ENCODE measurements at regions not wholly inside any gene's neighbourhood (a gene's known extent, or its start where the extent isn't known, plus 50 kb on each side); places are given as distances from the start of the nearest gene placed in this dataset.

DNA sequence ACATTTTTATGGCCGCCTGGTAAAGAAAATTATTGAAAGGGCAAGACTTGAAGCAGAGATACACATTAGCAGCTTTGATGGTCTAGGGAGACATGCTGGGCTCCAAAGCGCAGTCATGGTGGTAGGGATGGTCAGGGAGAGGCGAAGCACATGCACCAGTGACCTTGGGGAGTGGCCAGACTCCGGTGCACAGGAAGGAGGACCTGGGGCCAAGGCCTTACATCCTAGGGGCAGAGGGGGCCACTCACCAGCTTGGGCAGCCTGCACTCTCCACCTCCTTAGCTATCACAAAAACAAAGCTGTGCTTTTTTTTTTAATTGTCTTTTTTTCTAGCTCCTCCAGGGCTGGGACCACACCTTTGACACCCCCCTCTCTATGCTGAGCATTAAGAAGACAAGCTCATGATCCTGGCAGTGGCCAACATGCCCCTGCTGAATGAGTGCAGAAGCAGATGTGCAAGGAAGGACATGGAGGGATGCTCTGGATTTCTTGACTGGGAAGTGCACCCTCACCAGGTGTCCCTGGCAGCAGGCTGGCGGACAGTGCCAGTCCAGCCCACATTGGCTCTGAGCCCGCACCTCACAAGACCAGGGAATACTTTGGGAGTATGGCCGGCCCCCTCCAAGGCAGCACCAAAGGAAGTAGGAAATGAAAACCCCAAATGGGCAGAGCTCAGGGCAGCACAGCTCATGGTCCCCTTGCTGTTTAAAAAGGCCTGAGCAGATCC is 619.9 kb downstream of the TBC1D22A start:
- TF ChIP-seq JUND (IDR thresholded peaks at IDR 0.05; ENCODE audit: low read depth): no peak
- in situ Hi-C loops (cut with HindIII; ENCODE audit: low pct_unique_long_range_greater_than_20kb, low sequenced_read_pairs): no loop called here
- no peak for DNase-seq (ENCODE audit: low read depth in 1 of 2, low spot score in 1 of 2)

DNA sequence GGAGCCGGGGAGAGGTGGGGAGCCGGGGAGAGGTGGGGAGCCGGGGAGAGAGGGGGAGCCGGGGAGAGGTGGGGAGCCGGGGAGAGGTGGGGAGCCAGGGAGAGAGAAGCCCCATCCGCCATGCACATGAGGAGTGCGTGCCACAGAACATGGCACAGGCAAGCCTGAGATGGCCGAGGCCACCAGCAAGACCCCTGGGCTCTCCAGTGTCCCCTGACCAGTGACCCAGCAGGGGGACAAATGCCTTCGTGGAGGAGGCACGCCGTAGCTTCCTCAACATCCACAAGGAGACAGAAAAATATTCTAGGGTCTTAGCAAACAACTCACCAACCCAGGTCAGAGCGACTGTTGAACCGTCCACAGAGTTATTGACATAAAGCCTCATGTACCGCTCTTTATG is 618.8 kb downstream of the TBC1D22A start:
- no peak for TF ChIP-seq JUND (IDR thresholded peaks at IDR 0.05; ENCODE audit: low read depth)
- in situ Hi-C loops (cut with HindIII; ENCODE audit: low pct_unique_long_range_greater_than_20kb, low sequenced_read_pairs): no loop called here
- no peak for DNase-seq (ENCODE audit: low read depth in 1 of 2, low spot score in 1 of 2)

DNA sequence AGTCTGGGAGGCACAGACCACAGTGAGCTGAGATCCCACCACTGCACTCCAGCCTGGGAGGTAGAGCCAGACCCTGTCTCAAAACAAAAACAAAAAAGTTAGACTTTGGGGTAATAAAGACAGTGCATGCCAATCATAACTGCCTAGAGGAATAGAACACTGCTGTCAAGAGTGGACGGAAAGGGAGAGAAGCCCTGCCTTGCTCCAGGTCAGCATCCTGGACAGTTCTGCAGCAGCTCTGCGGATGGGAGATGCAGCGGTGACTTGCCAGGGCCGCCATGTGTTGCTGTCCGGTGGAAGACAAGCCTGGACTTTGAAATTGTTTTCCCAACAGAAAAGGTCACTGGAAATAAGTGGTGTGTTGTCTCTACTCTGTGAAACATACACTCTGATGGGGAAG is 618.2 kb downstream of the TBC1D22A start:
- DNase-seq (ENCODE audit: low read depth in 1 of 2, low spot score in 1 of 2): no peak
- no peak for TF ChIP-seq JUND (IDR thresholded peaks at IDR 0.05; ENCODE audit: low read depth)
- in situ Hi-C loops (cut with HindIII; ENCODE audit: low pct_unique_long_range_greater_than_20kb, low sequenced_read_pairs): no loop called here

DNA sequence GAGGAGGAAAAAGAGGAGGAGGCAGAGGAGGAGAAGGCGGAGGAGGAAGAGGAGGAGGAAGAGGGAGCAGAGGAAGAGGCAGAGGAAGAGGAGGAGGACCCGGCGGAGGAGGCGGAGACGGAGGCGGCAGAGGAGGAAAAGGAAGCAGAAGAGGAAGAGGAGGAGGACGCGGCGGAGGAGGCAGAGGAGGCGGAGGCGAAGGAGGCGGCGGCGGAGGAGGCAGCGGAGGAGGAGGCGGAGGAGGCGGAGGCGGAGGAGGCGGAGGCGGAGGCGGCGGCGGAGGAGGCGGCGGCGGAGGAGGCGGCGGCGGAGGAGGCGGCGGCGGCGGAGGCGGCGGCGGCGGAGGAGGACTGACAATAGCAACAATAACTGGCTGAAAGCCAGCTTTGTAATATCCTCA is 616.6 kb downstream of the TBC1D22A start:
- DNase-seq (ENCODE audit: low read depth in 1 of 2, low spot score in 1 of 2): no peak
- in situ Hi-C loops (cut with HindIII; ENCODE audit: low pct_unique_long_range_greater_than_20kb, low sequenced_read_pairs): no loop called here
- TF ChIP-seq JUND (IDR thresholded peaks at IDR 0.05; ENCODE audit: low read depth): no peak

DNA sequence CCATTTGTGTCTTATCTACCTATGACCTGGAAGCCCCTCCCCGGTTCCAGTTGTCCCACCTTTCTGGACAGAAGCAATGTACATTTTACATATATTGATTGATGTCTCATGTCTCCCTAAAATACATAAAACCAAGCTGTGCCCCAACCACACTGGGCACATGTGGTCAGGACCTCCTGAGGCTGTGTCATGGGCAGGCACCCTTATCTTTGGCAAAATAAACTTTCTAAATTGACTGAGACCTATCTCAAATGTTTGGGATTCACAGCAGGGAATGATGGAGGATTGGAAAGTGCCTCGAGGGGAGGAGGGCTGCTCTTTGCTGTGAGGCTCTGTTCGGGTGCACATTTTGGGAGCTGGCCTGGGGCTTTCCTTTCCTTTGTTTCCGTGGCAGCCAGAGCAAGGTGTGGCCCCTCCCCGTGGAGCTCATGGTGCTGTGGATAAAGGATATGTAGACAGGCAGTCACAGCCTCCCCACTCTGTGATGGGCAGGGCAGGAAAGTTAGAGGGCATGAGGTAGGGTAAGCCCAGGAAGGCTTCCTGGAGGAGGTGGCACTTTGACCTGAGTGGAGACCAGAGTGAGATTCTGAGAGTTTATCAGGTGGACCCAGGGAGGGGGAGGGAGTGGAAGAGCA is 615.6 kb downstream of the TBC1D22A start:
- no peak for DNase-seq (ENCODE audit: low read depth in 1 of 2, low spot score in 1 of 2)
- in situ Hi-C loops (cut with HindIII; ENCODE audit: low pct_unique_long_range_greater_than_20kb, low sequenced_read_pairs): no loop called here

DNA sequence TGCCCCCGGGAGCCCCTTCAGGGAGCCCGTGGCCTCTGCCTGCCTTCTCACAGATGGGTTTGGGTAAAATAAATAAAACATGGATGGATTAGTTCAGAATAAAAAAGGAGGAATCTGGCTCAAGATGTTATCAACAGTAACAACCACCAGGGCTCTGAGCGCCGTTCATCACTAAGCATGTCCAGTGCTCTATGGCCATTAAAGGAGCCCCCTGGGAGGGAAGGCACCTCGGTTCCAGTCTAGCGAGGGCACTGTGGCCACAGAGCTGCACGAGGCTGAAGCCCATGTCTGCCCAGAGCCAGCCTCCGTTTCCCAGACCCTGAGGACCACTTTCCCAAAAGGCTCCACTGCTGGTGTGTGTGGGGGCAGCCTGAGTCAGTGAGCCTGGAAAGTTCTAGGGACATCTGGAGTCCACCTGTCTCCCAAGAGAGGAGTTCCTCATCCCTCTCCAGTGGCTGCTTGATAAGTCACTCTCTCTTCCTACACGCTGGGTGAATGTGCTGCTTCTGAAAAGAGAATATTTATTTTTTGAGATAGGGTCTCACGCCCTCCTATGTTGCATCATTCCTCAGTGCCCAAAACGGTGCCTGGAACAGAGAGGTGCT is 614.6 kb downstream of the TBC1D22A start:
- no peak for DNase-seq (ENCODE audit: low read depth in 1 of 2, low spot score in 1 of 2)
- TF ChIP-seq JUND (IDR thresholded peaks at IDR 0.05; ENCODE audit: low read depth): no peak
- in situ Hi-C loops (cut with HindIII; ENCODE audit: low pct_unique_long_range_greater_than_20kb, low sequenced_read_pairs): no loop called here

More for the DNA sequence above, 615.6 kb downstream of the TBC1D22A start:
- no peak for TF ChIP-seq JUND (IDR thresholded peaks at IDR 0.05; ENCODE audit: low read depth)

DNA sequence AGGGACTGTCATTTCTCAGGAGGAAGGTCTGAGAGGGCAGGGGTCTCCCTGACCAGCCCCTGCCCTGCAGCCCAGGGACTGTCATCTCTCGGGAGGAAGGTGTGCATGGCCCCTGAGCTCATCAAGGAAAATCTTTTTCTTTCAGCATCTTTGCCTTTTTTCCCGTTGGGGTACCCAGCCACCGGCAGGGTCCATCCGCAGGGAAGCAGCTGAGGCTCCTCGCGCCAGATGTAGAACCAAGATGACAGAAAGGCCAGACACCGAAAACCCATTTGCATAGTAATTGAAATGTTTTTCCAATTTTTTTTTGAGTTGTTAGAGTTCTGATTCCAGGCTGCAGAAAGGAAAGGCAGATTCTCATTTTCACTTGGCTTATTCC is 613.9 kb downstream of the TBC1D22A start:
- DNase-seq (ENCODE audit: low read depth in 1 of 2, low spot score in 1 of 2): no peak
- TF ChIP-seq JUND (IDR thresholded peaks at IDR 0.05; ENCODE audit: low read depth): no peak
- in situ Hi-C loops (cut with HindIII; ENCODE audit: low pct_unique_long_range_greater_than_20kb, low sequenced_read_pairs): no loop called here

DNA sequence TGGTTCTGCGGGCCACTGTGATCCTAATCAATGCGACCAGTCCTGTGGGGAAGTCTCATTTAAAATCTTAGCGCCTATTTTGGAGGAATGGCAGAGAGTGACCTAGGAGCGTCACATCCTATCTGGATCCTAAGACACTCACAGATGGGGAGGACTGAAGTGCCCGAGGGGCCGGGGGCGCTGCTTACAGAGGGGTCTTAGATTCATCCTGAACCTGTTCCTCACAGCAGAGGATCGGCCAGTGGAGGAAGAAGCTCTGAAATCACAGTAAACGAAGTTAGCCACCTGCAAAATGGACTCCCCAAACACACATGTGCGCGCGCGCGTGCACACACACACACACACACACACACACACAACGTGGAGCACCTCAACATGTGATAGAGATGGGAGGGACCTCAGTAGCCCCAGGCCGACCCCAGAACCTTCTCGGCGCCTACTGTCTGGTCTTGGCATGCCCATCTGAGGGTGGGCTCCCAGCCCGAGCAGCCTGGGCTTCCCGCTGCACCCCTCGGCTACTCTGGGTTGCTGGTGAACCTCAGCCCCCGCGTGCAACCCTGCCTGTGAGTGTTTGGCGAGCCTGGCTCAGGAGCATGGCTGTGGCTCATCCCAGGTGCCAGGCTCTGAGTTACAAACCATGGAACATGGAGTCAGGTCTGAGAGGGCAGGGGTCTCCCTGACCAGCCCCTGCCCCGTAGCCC is 613.3 kb downstream of the TBC1D22A start:
- no peak for DNase-seq (ENCODE audit: low read depth in 1 of 2, low spot score in 1 of 2)
- in situ Hi-C loops (cut with HindIII; ENCODE audit: low pct_unique_long_range_greater_than_20kb, low sequenced_read_pairs): no loop called here
- TF ChIP-seq JUND (IDR thresholded peaks at IDR 0.05; ENCODE audit: low read depth): no peak

DNA sequence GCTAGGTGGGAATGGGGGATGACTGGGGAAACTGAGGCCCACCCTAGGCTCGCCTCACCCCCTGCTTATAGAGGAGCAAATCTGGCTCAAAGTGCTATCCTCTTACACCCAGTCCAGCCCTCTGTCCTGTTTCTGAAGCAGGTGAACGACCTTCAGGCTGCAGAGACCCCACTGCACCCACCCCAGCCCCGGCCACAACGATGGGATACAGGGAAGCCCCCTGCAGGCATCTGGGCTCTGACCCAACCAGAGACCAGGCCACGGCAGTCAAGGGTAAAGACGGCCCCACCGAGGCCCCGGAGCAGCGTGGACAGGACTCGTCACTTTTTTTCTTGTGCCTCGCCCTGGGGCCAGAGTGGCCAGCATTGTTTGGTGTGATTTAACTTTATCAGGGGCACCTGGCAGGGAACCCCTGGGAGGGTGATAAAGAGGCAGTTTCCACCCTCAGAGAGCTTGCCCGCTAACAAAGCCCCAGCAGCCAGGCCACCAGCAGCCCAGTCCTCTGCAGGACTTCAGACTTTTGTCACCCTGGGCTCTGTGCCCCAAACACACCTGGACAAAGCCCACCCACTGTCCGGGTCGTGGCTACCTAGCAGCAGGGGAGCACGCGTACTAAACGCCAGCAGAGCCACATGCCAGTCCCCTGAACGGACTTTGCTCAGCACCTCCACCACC is 612.6 kb downstream of the TBC1D22A start:
- in situ Hi-C loops (cut with HindIII; ENCODE audit: low pct_unique_long_range_greater_than_20kb, low sequenced_read_pairs): no loop called here
- DNase-seq (ENCODE audit: low read depth in 1 of 2, low spot score in 1 of 2): no peak

DNA sequence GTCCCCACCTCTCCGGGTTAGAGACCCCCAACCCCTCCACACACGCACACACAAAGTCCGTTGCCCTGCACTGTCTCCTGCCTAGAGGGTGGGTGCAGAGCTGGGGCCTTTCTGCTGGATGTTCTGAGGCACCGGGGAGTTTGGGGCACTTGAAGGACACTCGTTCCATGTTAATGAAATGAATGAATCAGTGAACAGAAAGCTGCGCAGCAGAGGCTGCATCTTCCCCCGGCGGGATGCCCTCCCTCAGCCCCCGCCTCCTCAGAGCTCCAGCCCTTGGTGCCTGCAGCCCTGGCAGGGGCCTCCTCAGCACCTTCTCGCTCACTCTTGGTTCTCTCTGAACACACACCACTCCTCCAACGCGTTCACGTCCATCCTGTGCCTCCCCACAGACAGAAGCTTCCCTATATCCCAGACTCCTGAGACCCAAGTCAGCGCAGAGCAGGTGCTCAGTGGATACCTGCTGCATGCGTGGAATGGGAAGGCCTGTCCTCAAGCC is 611.9 kb downstream of the TBC1D22A start:
- DNase-seq (ENCODE audit: low read depth in 1 of 2, low spot score in 1 of 2): no peak
- in situ Hi-C loops (cut with HindIII; ENCODE audit: low pct_unique_long_range_greater_than_20kb, low sequenced_read_pairs): no loop called here
- TF ChIP-seq JUND (IDR thresholded peaks at IDR 0.05; ENCODE audit: low read depth): no peak

More for the DNA sequence above, 612.6 kb downstream of the TBC1D22A start:
- TF ChIP-seq JUND (IDR thresholded peaks at IDR 0.05; ENCODE audit: low read depth): no peak

DNA sequence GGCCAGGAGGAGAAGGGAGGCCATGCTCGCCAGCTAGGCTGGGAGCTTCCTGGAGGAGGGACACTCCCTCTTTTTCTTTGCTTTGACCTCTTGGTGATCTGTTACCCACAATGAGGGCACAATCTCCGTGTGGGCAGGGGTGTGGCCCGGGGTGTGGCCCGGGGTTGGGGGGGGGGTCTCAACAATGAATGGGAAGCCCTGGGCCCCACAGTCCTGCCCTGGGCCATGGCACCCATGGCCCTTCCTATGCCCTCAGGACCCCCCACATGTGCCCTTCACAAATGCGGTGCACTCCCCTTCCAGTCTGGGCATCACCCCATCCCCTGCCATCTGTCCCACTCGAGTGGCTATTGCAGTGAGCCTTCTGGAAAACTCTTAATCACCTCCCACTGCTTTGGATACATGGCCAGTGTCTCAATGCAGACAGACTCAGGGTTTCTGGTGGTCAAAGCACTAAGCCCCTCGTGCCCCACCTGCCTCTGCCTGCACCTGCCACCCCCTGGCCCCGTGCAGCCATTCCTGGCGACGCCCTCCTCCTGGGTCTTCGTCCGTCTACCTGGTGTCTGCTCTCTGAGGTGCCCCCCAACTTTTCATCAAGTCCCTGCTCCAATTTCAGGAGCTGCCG is 611.3 kb downstream of the TBC1D22A start:
- TF ChIP-seq JUND (IDR thresholded peaks at IDR 0.05; ENCODE audit: low read depth): no peak
- no peak for DNase-seq (ENCODE audit: low read depth in 1 of 2, low spot score in 1 of 2)
- in situ Hi-C loops (cut with HindIII; ENCODE audit: low pct_unique_long_range_greater_than_20kb, low sequenced_read_pairs): no loop called here
